AG08395 (cell line): ENCODE measurements at regions not wholly inside any gene's neighbourhood (a gene's known extent, or its start where the extent isn't known, plus 50 kb on each side); places are given as distances from the start of the nearest gene placed in this dataset.
A peak's percentile ranks its signal among the peaks of the same experiment; 100 is the strongest.

Source experiments
- DNase-seq: peaks from one replicate; pipeline ENCODE4 v3.0.0; 2012; ENCODE audit warnings: mixed read lengths, low spot score

DNA sequence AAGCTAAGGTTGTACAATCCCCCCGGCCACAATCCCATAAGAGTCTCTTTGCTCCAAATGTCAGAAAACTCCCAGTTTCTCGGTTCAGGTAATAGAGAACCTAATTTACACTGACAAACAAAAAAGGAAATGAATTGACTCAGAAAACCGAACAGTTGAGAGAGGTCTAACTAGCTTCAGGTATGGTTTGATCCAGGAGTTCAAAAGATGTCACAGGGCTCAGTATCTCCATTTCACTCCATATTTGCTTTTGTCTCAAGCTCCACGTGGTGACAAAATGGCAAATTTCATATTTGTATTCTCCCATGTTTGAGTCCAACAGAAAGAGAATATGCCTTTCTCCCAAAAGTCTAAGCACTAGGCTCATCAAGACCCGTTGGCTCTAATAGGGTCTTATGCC lies 117.4 kb downstream of the AXIN2 start:
- DNase-seq = no peak

DNA sequence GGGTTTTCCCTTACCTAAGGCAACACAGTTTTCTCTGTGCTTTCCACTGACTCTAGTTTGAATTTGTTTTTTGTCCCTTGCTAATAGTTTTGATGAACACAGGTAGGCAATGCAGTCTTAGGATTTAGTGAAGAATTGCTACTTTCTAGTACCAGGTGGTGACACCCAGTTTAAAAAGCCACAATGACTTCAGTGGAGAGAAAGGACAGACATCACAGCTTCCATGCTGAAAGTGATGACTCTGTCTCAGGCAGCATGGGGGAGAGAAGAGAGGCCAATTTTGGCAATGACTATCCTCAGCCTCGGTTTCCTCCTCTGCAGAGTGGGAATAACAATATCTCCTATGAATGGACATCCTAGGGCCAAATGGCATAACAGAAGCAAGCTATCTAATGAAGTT lies 118.8 kb downstream of the AXIN2 start:
- DNase-seq = no peak

GRCh38 chr17:65442250-65442649 lies 119.2 kb downstream of the AXIN2 start:
- DNase-seq = no peak

- DNase-seq = no peak
Measured at GRCh38 chr17:65441053-65441605, 120.3 kb downstream of the AXIN2 start.

DNA sequence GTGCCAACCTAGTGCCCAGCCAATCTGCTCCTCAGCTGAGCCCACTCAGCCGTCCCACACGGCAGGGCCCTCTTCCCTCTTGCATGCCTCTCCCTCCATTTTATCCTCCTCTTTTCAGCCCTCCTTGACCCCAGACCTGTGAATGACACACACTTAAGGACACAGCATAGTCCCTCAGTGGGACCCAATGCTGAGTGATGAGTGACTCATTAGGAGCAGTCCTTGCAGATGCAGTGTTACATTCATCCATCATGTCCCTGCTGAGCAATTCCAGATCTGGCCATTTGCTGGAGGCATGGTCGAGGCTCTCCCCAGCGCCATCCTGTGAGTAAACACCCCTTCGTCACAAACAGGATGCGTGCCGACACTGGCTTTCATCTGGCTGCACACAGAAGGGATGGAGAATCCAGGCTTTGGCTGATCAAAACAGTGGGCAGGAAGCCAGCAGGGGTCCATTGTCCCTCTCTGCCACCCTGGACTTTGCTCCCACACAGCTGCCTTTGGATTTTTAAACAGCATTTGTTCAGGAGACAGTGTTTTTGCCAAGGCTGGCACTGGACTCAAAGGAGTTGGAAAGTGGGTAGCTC lies 122.6 kb downstream of the AXIN2 start:
- DNase-seq = peak; percentile 75

DNA sequence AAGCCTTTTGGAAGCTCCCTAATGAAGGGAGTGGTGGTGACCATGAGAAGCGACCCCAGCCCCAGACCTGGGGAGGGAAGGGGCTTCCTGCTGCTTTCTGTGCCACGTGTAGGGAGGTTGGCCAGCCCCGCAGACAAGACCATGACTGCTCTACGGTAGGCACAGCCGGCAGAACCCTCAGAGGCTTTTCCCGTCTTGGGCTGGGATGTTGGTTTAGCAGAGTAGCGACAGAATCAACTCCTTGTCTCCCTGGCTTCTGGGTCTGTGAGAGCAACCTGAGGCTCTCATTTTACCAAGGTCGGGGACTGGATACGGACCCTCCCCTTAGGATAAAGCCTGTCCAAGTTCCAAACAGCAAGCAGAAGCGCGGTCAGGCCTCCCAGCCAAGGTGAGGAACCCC lies 123.3 kb downstream of the AXIN2 start:
- no peak for DNase-seq

- no peak for DNase-seq
Measured at GRCh38 chr17:65436871-65437270, 124.6 kb downstream of the AXIN2 start.

GRCh38 chr17:65434878-65435277 lies 126.6 kb downstream of the AXIN2 start:
- DNase-seq = no peak

GRCh38 chr17:65434251-65434650 lies 127.2 kb downstream of the AXIN2 start:
- DNase-seq = no peak

- DNase-seq = no peak
Measured at GRCh38 chr17:65433592-65433991, 127.9 kb downstream of the AXIN2 start.

DNA sequence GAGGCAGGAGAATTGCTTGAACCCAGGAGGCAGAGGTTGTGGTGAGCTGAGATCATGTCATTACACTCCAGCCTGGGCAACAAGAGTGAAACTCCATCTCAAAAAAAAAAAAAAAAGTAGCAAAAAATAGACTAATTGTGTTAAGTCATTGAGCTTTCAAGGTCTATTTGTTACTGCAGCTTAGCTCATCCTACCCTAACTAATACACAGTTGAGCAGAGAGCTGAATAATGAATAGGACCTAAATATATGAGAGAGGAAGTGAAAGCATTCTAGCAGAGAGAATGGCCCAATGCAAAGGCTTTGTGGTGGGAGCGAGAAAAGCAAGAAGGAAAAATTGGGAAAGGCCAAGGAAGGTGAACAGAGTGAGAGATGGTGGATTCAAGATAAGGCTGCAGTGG lies 128.3 kb downstream of the AXIN2 start:
- DNase-seq = no peak

GRCh38 chr17:65431116-65431515 lies 130.3 kb downstream of the AXIN2 start:
- DNase-seq = no peak

DNA sequence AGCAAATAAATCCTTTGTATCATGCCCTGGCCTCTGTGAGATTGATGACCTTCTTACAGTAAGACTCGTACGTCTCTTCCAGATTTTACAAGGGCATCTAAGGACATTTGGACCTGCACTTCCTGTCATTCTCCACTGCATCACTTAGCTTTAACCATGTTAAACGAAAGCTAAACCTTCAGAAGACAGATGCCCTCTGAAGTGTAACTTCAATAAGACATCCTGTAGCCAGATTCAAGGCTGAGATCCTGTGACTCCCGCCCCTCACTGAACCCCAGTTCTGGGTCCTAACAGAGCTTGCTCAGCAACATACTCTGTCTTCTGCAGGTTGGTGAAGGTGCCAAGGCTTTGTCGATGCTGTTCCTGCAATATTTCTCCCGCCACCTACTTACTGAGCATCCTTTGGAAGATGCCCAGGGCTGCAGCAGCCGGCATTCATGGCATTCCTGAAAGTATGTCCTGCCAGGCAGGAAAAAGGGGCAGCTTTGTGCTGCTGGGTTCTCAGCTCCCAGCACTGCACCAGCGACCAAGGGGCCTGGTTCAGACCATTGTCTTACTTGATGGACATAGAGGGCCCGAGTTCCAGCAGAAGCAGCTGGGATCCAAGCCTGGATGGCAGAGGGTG lies 131.1 kb downstream of the AXIN2 start:
- DNase-seq = no peak

DNA sequence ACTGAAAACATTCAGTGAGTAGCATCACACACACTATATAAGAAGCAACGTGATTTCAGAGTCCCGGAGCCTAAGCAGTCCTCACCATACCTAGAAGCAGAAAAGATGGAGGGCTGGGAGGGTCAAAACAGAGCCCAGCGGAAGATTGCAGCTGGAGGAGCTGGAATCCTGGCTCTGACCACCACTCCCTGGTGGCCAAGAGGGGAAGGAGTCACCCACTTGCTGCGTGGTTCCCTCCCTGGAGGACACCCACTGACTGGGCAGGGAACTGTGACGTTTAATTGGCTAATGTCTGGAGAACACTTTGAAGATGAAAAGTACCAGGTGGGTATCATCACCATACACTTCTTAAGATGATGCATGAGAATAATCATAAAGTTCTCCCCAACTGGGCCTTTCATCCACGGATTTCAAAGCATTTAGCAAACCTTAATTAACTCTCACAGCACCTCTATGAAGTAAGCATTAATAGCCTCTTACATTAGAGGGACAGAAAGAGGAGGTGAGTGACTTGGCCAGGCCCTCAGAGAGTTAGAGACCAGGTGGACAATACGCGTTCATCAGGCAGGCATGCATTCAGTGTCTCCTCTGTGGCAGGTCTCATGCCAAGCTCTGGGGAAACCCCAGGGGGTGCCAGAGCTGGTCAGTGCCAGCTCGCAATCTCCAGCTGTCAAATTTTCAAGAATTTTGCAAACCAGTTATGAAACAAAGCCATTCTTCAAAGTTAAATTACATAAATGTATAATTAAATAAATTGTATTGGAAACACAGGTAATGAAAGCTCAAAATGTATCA lies 137.9 kb downstream of the AXIN2 start:
- no peak for DNase-seq

DNA sequence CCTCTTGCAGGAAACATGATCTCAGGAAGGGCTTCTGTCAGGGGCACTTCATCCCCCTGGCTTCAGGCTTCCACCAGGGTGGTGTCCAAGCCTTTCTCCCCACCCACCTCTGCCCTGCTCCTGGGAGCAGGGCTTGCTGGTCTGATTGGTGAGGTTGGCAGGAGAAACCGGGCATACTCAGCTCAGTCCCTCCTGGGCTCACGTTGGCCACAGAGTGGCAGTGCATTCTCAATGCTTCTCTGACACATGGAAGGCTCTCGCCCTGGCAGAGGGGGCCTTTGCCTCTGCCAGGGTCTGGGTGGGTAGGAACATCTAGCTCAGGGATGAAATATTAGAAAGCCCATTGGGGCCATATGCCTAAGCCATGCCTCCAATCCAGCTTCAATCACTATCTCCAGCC lies 142.8 kb downstream of the AXIN2 start:
- DNase-seq = no peak

DNA sequence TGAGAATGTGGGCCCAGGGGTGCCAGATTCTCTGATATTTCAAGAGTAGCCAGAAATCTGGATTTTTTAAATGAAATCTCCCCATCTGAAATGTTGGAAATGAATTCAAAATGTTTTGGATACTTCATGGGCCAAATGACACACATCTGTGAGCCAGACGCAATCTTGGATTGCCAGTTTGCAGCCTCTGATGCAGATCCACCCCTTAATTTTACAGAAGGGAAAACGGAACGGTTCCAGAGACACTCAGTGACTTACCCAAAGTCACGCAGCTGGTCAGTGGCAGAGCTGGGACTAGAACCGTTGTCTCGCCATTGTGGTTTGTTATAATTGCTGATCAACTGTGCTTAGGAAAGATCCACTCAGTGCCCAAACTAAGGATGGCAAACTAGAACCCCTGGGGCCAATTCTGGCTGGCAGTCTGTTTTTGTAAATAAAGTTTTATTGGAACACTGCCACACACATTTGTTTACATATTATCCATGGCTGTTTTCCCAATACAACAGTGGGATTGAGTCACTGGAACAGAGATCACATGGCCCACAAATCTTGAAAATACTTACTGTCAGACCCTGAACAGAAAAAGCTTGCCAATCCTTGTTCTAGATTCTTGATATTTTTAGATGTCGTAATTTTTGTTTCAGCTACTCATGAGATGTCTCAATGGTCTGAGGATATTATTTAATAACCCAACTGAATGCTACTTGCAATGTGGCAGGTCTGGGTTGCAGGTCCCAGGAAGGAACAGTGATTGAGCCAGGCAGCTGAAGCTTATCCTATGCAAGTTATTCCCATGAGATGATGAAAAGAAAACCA lies 143.8 kb downstream of the AXIN2 start:
- DNase-seq = peak; percentile 44

DNA sequence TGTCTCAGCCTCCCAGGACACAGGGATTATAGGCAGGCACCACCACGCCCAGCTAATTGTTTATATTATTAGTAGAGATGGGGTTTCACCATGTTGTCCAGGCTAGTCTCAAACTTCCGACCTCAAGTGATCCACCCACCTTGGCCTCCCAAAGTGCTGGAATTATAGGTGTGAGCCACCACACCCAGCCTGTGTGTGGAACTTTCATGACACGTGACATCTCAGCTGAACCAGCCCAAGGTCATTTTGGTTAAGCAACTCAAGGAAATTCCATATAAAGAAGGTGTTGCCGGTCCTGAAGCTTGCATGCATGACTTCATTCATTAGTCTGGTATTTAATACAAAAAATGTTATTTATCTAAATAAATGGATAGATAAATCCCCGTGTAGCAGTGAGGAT lies 145.5 kb downstream of the AXIN2 start:
- no peak for DNase-seq

GRCh38 chr17:65413390-65413789 lies 148.1 kb downstream of the AXIN2 start:
- DNase-seq = no peak

DNA sequence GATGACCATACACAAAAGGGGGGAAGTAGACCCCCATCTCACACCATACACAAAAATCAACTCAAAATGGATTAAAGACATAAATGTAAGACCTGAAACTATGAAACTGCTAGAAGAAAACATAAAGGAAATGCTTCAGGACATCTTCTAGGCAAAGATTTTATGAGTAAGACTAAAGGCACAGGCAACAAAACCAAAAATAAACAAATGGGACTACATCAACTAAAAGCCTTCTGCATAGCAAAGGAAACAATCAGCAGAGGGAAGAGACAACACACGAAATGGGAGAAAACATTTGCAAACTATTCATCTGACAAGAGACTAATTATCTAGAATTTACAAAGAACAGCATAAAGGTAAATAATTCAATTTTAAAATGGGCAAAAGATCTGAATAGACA lies 152.1 kb downstream of the AXIN2 start:
- DNase-seq = no peak

GRCh38 chr17:65408050-65408449 lies 153.4 kb downstream of the AXIN2 start:
- no peak for DNase-seq

DNA sequence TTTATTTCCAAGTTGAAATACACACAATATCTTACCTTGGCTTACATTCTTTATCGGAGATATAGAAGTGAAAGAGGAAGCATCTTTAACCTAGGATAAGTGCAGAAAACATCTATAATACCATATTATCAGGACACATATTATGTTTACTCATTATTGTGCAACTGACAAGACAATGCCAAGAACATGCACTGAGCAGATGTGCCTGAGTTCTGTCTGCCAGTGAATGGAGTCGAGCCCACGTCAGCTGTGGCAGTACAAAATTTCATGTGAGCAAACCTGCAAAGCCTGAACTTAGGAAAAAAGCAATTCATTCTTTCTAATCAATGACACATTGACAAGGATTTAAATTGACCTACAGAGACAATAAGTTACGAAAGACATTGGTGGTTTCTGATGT lies 154.4 kb downstream of the AXIN2 start:
- peak; percentile 45 for DNase-seq

DNA sequence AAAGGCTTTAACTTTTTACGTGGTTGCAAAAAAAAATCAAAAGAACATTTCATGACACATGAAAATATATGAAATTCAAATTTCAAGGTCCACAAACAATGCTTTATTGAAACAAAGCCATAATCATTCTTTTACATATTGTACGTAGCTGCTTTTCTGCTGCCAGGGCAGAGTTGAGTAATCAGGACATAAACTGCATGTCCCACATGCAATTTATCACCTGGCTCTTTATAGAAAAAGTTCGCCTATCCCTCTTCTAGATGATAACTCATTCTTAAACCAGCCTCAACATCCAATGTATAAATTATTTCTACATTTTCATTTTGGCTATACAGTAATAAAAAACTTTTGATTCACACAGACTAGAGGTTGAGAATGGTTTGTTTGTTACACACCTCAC lies 154.9 kb downstream of the AXIN2 start:
- DNase-seq = no peak
